ENCODE measurements at regions not wholly inside any gene's neighbourhood (a gene's known extent, or its start where the extent isn't known, plus 50 kb on each side); places are given as distances from the start of the nearest gene placed in this dataset.

DNA sequence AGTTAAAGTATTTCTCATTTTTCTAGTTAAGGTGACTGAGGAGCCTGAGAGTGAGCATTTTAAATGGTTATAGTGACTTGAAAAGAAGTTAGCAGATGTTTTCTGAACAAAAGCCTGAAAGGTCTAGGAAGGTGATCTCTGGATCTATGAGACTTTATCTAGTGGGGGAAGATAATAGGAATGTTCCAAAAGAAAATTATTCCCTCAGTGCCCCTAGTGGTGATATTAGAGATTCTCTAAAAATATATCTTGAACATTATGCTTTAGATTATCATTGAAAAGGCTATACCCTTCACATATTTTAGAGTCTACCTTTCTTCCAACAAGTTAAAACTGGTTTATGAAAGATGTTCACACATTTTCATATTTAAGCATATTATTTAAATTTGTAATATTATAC, 69.0 kb upstream of the SPANXN1 start:
- DNase-seq (ENCODE audit: low read depth): no peak

- DNase-seq (ENCODE audit: low read depth): peak; percentile 7
Observed at GRCh38 chrX:145190801-145191389, 56.4 kb upstream of the SPANXN1 start.

Measured in M059J (cell line).